RWPE1 (cell line): ENCODE measurements at regions not wholly inside any gene's neighbourhood (a gene's known extent, or its start where the extent isn't known, plus 50 kb on each side); places are given as distances from the start of the nearest gene placed in this dataset.

Experiments
- CTCF ChIA-PET: fragments of 350-600 bp; sonication (Branson Sonifier 250); formaldehyde crosslinking; extraction: SDS; loops from one replicate; lab custom pipeline; 2021; lab: Yijun Ruan, JAX
- POLR2A ChIA-PET: fragments of 400-600 bp; formaldehyde crosslinking; extraction: SDS; loops from one replicate; lab custom pipeline; 2020; ENCODE audit warnings: antibody characterized with exemption; ENCODE audit not compliant: low non-redundant PET; lab: Yijun Ruan, JAX
- DNase-seq: peaks from one replicate; pipeline ENCODE4 v3.0.0; 2012; ENCODE audit warnings: low spot score
- H3K27ac ChIP-seq: fragments of 450-650 bp; 2 replicates; pipeline ENCODE4 v1.5.1; 2017
- CTCF ChIP-seq: fragments of 450-650 bp; conservative IDR thresholded peaks from 2 replicates; pipeline ENCODE4 v1.5.1; 2017; ENCODE audit warnings: low read depth, mild to moderate bottlenecking

GRCh38 chr18:64318547-64318946, 169.7 kb upstream of the LINC00305 start:
- ChIA-PET POLR2A (no interaction called here), CTCF (no interaction called here)
- DNase-seq = no peak
- TF ChIP-seq CTCF = no peak
- no peak overlapping the region for H3K27ac ChIP-seq

GRCh38 chr18:64311859-64312258, 163.0 kb upstream of the LINC00305 start:
- ChIA-PET POLR2A (no interaction called here), CTCF (no interaction called here)
- DNase-seq = no peak
- TF ChIP-seq CTCF = no peak
- no peak overlapping the region for H3K27ac ChIP-seq

GRCh38 chr18:64295839-64296238, 147.0 kb upstream of the LINC00305 start:
- no peak for DNase-seq
- POLR2A ChIA-PET = no interaction called here
- TF ChIP-seq CTCF = no peak
- H3K27ac ChIP-seq = no peak overlapping the region
- CTCF ChIA-PET = no interaction called here

GRCh38 chr18:64294967-64295366, 146.1 kb upstream of the LINC00305 start:
- no peak for TF ChIP-seq CTCF
- DNase-seq = no peak
- no peak overlapping the region for H3K27ac ChIP-seq
- ChIA-PET CTCF (no interaction called here), POLR2A (no interaction called here)

- ChIA-PET POLR2A (no interaction called here), CTCF (no interaction called here)
- no peak overlapping the region for H3K27ac ChIP-seq
- TF ChIP-seq CTCF = no peak
- DNase-seq = no peak
Measured at GRCh38 chr18:64288432-64288831, 139.5 kb upstream of the LINC00305 start.

- ChIA-PET CTCF (no interaction called here), POLR2A (no interaction called here)
- no peak for DNase-seq
- H3K27ac ChIP-seq = no peak overlapping the region
- TF ChIP-seq CTCF = no peak
Measured at GRCh38 chr18:64287926-64288325, 139.0 kb upstream of the LINC00305 start.

GRCh38 chr18:64283059-64283458, 134.2 kb upstream of the LINC00305 start:
- no peak for DNase-seq
- no peak overlapping the region for H3K27ac ChIP-seq
- ChIA-PET POLR2A (no interaction called here), CTCF (no interaction called here)
- no peak for TF ChIP-seq CTCF
